Smooth muscle cell (in vitro differentiated cells): ENCODE measurements at regions not wholly inside any gene's neighbourhood (a gene's known extent, or its start where the extent isn't known, plus 50 kb on each side); places are given as distances from the start of the nearest gene placed in this dataset.
"Not testable (repeated sequence)": the region's sequence is repeated elsewhere in the genome, so short reads cannot be mapped to it uniquely, and the experiment has no call there.

ENCODE experiments used
- DNase-seq: peaks from one replicate; lab custom pipeline; 2025; ENCODE audit not compliant: unreplicated experiment; lab: John Stamatoyannopoulos, UW
- H2AFZ ChIP-seq: fragments of 200-600 bp; sonication (generic); 2 replicates; pipeline ENCODE4 v1.6.0; 2016; ENCODE audit warnings: antibody characterized with exemption, low read depth, mild to moderate bottlenecking
- H3F3A ChIP-seq: fragments of 200-600 bp; sonication (generic); 2 replicates; pipeline ENCODE4 v1.6.0; 2017; ENCODE audit warnings: antibody characterized with exemption, low read depth
- H3K27ac ChIP-seq: fragments of 200-600 bp; sonication (generic); 2 replicates; pipeline ENCODE4 v1.5.1; 2016; ENCODE audit warnings: low read depth, mild to moderate bottlenecking
- H3K27me3 ChIP-seq: fragments of 200-600 bp; sonication (generic); 2 replicates; pipeline ENCODE4 v1.6.1; 2016; ENCODE audit warnings: low read depth, mild to moderate bottlenecking
- H3K36me3 ChIP-seq: fragments of 200-600 bp; sonication (generic); 2 replicates; pipeline ENCODE4 v1.5.1; 2016; ENCODE audit warnings: low read depth
- H3K4me1 ChIP-seq: fragments of 200-600 bp; sonication (generic); 2 replicates; pipeline ENCODE4 v1.5.1; 2016; ENCODE audit warnings: low read depth
- H3K4me2 ChIP-seq: fragments of 200-600 bp; sonication (generic); 2 replicates; pipeline ENCODE4 v1.6.0; 2016; ENCODE audit warnings: mild to moderate bottlenecking
- H3K4me3 ChIP-seq: fragments of 200-600 bp; sonication (generic); 2 replicates; pipeline ENCODE4 v1.5.1; 2016; ENCODE audit warnings: mild to moderate bottlenecking
- H3K79me2 ChIP-seq: fragments of 200-600 bp; sonication (generic); 2 replicates; pipeline ENCODE4 v1.6.0; 2016; ENCODE audit warnings: low read depth, mild to moderate bottlenecking
- H3K9ac ChIP-seq: fragments of 200-600 bp; sonication (generic); 2 replicates; pipeline ENCODE4 v1.6.0; 2016; ENCODE audit warnings: low read depth
- H3K9me3 ChIP-seq: fragments of 200-600 bp; sonication (generic); replicated peaks from 2 replicates; pipeline ENCODE4 v1.5.1; 2016; ENCODE audit warnings: low read depth
- H4K20me1 ChIP-seq: fragments of 200-600 bp; sonication (generic); 2 replicates; pipeline ENCODE4 v1.6.0; 2016; ENCODE audit warnings: low read depth
- WGBS: methylation state at CpG from one replicate; pipeline ENCODE4 v1.1.7; 2016; ENCODE audit warnings: low lambda C conversion rate; 5-methylcytosine and 5-hydroxymethylcytosine counted together
- TF ChIP-seq, protein P1 (sequence below): fragments of 200-600 bp; sonication (generic); IDR thresholded peaks from 2 replicates; pipeline ENCODE4 v1.5.1; 2017; ENCODE audit warnings: borderline replicate concordance, mild to moderate bottlenecking, antibody characterized with exemption; ENCODE audit not compliant: insufficient read depth, poor library complexity, severe bottlenecking

DNA sequence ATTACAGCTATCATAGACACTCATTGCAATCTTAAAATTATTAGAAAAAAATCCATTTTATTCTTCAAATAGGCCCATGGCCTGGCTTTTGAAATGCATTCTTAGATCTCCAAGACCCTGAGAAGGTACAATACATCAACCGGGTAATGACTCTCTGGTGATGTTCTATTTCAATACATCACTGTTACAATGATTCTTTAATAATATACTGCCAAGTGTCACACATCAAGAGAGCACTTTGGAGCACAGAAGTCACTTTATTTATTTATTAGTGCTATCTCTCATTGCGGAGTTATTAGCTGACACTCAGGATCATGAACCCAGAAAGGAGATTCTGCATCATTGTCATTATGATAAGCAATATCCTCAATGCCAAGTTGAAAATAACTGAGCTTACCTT lies 748.5 kb upstream of the MBL2 start:
- no peaks in the 10 kb centered on the region for H3K79me2 ChIP-seq
- no peak overlapping the region for H2AFZ ChIP-seq
- no peaks in the 10 kb centered on the region for H3K27me3 ChIP-seq
- no peak overlapping the region for H3K4me2 ChIP-seq
- no peak overlapping the region for H3K4me3 ChIP-seq
- TF ChIP-seq, protein P1, sequence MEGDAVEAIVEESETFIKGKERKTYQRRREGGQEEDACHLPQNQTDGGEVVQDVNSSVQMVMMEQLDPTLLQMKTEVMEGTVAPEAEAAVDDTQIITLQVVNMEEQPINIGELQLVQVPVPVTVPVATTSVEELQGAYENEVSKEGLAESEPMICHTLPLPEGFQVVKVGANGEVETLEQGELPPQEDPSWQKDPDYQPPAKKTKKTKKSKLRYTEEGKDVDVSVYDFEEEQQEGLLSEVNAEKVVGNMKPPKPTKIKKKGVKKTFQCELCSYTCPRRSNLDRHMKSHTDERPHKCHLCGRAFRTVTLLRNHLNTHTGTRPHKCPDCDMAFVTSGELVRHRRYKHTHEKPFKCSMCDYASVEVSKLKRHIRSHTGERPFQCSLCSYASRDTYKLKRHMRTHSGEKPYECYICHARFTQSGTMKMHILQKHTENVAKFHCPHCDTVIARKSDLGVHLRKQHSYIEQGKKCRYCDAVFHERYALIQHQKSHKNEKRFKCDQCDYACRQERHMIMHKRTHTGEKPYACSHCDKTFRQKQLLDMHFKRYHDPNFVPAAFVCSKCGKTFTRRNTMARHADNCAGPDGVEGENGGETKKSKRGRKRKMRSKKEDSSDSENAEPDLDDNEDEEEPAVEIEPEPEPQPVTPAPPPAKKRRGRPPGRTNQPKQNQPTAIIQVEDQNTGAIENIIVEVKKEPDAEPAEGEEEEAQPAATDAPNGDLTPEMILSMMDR, result no peak
- no peak overlapping the region for H3K9ac ChIP-seq
- H3K27ac ChIP-seq, result no peak overlapping the region
- 96% methylated on average over 2 of the region's 2 CpGs for WGBS
- H3K4me1 ChIP-seq, result peaks cover 5% of the 10 kb centered on the region
- no peaks in the 10 kb centered on the region for H3F3A ChIP-seq
- no peak for DNase-seq
- H3K36me3 ChIP-seq, result no peaks in the 10 kb centered on the region
- no peaks in the 10 kb centered on the region for H3K9me3 ChIP-seq
- no peaks in the 10 kb centered on the region for H4K20me1 ChIP-seq

DNA sequence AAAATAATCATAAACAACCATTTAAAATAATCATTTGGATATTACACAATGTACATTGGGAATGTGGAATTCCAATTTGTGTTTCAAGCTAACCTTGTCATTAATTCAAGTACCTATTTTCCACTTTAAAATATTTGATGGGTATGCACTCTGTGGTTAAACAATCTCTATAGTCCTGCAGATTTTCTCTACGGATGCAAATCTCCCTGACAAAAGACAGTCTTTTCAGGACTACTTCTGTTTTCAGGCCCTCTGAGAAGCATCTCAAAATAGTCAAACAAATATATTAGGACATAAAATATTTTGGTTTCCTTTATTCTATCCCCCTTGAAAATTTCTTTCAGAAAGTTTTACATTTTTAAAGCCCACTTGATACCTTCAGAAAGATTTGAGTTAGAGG lies 735.6 kb upstream of the MBL2 start:
- Histone ChIP-seq H3K4me1 (peaks cover 6% of the 10 kb centered on the region), H3K79me2 (no peaks in the 10 kb centered on the region), H2AFZ (no peak overlapping the region), H3K9me3 (no peaks in the 10 kb centered on the region), H3K27ac (no peak overlapping the region), H3K9ac (no peak overlapping the region), H3K4me2 (no peak overlapping the region), H3K27me3 (no peaks in the 10 kb centered on the region), H3K4me3 (no peak overlapping the region), H3F3A (no peaks in the 10 kb centered on the region), H4K20me1 (no peaks in the 10 kb centered on the region), H3K36me3 (no peaks in the 10 kb centered on the region)
- no peak for DNase-seq
- TF ChIP-seq, protein P1, result no peak
- WGBS, result 50% methylated on average over 1 of the region's 1 CpG

DNA sequence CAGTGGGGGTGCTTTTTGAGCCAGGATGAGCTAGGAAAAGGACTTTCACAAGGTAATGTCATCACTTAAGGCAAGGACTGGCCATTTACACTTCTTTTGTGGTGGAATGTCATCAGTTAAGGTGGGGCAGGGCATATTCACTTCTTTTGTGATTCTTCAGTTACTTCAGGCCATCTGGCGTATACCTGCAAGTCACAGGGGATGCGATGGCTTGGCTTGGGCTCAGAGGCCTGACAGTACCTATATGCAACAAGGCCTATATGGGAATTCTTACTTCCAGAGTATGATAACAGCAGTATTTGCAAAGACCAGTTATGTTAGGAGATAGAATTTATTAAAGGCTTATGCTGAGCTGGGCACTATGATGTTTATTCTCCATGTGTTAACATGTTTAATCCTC lies 731.9 kb upstream of the MBL2 start:
- DNase-seq, H3K9me3 ChIP-seq, H3K4me3 ChIP-seq, H3K27ac ChIP-seq, H3K4me2 ChIP-seq, H3K4me1 ChIP-seq, H2AFZ ChIP-seq, H3K9ac ChIP-seq, H3K27me3 ChIP-seq, H3F3A ChIP-seq, H4K20me1 ChIP-seq, H3K36me3 ChIP-seq, H3K79me2 ChIP-seq: not testable (repeated sequence)
- 97% methylated on average over 2 of the region's 2 CpGs for WGBS

DNA sequence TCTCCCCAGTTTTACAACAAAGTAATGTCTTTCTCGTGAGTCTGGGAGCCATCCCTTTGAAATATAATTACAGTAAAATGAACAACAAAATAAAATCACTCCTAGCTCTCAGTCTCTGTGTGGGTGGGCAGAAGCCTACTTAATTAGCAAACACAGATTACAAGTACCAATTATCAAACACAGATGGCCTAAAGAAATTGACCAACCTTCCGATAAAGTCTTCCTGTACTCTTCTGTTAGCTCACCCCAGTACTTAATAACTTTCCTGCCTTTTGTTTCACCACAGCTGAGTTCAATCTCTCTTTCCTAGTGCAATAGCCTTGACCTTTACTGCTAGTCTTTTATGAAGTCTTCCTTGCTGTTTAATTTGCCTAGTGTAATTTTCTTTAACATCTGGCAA lies 719.2 kb upstream of the MBL2 start:
- H4K20me1 ChIP-seq, result no peaks in the 10 kb centered on the region
- H3K36me3 ChIP-seq, result no peaks in the 10 kb centered on the region
- no peaks in the 10 kb centered on the region for H3K79me2 ChIP-seq
- H3K27me3 ChIP-seq, result no peaks in the 10 kb centered on the region
- H2AFZ ChIP-seq, result no peak overlapping the region
- no peaks in the 10 kb centered on the region for H3K9me3 ChIP-seq
- 45% methylated on average over 2 of the region's 2 CpGs for WGBS
- no peaks in the 10 kb centered on the region for H3K4me1 ChIP-seq
- H3K9ac ChIP-seq, result no peak overlapping the region
- no peak overlapping the region for H3K27ac ChIP-seq
- no peak for DNase-seq
- no peak overlapping the region for H3K4me2 ChIP-seq
- TF ChIP-seq, protein P1, result no peak
- H3F3A ChIP-seq, result no peaks in the 10 kb centered on the region
- H3K4me3 ChIP-seq, result no peak overlapping the region
